NCI-H1930 (cell line): ENCODE measurements at regions not wholly inside any gene's neighbourhood (a gene's known extent, or its start where the extent isn't known, plus 50 kb on each side); places are given as distances from the start of the nearest gene placed in this dataset.
"Not testable (repeated sequence)": the region's sequence is repeated elsewhere in the genome, so short reads cannot be mapped to it uniquely, and the experiment has no call there.

Experiments
- DNase-seq, 2 experiments: peaks; one replicate each; lab custom pipeline; 2025; lab: John Stamatoyannopoulos, UW

DNA sequence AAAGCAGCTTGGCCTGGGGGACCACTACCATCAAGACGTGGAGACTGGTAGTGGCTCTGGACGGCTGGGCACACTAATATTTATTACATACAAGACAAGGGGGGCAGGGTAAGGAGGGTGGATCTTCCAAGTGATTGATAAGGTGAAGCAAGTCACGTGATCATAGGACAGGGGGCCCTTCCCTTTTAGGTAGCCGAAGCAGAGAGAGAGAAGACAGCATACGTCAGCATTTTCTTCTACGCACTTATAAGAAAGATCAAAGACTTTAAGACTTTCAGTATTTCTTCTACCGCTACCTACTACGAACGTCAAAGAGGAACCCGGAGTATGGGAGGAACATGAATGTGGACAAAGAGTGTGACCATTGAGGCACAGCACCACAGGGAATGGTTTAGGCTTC is 307.9 kb downstream of the RPIA start:
- DNase-seq = no peak

DNA sequence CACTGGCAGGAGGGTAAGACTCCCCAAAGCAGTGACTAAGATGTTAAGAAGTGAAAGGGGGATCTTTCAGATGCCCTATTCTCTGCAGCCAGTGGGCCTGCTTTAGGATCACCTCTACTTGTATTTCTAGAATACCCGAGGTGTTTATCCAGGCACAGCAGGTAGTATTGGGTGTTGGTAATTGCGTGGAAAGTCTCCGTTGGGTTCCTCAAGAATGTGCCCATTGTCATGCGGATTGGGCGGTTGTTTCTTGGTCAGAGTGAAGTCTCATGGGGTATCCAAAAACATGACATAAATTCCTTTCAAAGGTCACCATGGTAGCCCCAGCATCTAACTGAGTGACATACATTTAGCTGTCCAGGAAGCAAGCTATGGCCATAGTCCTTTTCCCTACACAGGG is 308.8 kb downstream of the RPIA start:
- DNase-seq = no peak

DNA sequence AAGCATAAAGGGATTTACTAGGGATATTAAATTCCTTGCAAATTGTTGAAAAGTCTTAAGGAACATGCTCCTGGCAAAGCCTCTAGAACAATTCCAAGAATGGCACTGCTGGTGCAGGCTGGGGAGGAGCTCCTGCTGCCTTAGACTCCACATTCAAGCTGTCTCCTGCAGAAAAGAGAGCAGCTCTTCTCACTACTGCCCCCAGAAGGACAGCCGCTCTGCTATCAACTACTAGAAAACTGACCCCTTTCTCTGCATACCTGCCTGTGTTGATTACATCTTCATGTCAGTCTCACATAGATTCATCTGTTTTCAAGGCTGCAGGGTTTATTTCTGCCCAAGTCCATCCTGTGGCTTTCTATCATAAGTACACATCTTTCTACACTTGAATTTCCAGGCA is 312.8 kb downstream of the RPIA start:
- DNase-seq = not testable (repeated sequence)

- DNase-seq = not testable (repeated sequence)
Observed at GRCh38 chr2:89020566-89020965, 329.1 kb downstream of the RPIA start.

DNA sequence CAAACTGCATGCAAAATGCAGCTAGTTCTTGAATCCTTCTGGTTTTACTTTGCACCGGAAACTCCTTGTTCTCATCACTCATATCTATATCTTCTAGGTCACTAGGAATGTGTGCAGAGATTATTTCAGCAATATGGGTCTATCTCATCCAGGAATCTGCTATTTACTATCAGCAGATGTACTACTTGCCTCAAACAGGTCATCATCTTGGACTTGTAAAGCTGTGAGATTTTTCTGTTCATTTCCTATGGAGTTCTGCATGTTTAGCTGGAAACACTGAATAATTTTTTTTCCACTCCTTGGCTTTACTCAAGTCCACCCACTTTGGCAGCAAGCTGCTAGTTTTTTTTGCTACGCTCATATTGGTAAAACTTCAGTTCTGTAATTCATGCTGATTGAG is 334.8 kb downstream of the RPIA start:
- not testable (repeated sequence) for DNase-seq

DNA sequence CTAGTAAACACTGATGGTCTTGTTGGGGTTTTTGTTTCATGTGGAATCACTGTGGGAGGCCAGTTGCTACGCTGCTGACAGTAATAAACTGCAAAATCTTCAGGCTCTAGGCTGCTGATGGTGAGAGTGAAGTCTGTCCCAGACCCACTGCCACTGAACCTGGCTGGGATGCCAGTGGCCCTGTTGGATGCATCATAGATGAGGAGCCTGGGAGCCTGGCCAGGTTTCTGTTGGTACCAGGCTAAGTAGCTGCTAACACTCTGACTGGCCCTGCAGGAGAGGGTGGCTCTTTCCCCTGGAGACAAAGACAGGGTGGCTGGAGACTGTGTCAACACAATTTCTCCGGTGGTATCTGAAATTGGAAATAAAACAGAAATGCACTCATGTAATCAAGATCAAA is 335.6 kb downstream of the RPIA start:
- DNase-seq = not testable (repeated sequence)

GRCh38 chr2:89027536-89027935 is 336.1 kb downstream of the RPIA start:
- not testable (repeated sequence) for DNase-seq

- DNase-seq = not testable (repeated sequence)
Observed at GRCh38 chr2:89029257-89029656, 337.8 kb downstream of the RPIA start.

GRCh38 chr2:89048138-89049066 is 356.9 kb downstream of the RPIA start:
- DNase-seq = peak in 1 of 2 experiments; percentile 54

DNA sequence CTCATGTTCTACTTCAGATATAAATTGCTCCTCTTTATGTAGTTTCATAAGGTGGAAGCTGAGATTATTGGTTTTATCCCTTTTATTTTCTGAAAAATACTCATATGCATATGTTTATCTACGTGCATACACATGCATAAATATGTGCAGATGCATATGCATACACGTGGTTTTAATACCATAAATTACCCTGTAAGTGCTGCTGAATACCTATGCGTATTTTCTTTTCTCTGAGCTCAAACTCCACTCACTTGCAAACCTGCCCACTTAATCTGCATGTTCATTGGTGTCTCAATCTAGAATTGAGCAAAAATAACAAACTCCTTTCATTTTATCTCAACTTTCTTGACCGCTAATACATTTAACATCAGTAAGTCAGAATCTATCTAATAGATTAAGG is 367.1 kb downstream of the RPIA start:
- not testable (repeated sequence) for DNase-seq

GRCh38 chr2:89061174-89061573 is 369.7 kb downstream of the RPIA start:
- DNase-seq = not testable (repeated sequence)

DNA sequence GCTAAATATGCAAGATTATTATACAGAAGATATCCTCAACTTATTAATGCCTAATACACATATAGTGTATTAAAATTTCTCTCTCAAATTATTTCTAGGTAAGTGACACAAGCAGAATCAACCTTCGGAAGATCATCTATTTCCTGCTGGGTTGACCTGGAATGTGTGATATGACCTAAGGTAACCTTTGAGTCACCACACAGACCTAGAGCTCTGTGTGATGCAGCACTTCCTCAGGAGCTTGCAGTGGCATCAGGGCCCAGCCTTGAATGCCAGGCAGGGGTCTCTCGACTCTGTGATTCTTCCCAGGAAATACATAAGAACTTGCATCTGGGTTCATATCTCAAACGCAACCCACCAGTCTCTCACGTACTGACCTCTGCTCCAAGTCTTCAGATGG is 385.3 kb downstream of the RPIA start:
- not testable (repeated sequence) for DNase-seq

DNA sequence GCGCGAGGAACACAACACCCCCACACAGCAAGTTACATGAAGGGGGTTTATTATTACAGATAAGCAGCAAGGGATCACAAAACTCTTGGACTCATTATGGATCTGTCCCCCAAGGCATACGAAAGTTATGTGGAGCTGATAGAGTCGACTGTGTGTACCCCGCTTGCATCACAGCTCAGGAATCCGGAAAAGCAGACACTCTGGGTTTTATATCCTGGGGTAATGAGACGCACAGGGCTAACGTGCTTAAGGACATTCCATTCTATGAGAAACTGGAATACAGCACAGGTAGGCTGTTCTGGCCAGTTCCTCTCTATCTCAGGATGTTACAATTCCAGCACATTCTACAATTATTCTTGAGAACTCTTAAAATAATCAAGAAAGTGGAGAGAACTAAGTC is 401.4 kb downstream of the RPIA start:
- DNase-seq = not testable (repeated sequence)

DNA sequence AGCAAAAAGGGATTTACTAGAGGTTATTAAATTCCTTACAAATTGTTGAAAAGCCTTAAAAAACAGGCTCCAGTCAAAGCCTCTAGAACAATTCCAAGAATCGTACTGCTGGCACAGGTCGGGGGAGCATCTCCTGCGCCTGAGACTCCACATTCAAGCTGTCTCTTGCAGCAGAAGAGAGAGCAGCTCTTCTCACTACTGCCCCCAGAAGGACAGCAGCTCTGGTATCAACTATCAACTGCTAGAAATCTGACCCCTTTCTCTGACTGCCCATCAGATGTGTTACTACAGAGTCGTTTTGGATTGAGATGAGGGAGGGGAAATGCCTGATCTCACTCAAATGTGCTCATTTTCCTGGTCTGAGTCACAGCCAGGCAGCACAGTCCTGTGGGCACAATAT is 403.6 kb downstream of the RPIA start:
- not testable (repeated sequence) for DNase-seq

DNA sequence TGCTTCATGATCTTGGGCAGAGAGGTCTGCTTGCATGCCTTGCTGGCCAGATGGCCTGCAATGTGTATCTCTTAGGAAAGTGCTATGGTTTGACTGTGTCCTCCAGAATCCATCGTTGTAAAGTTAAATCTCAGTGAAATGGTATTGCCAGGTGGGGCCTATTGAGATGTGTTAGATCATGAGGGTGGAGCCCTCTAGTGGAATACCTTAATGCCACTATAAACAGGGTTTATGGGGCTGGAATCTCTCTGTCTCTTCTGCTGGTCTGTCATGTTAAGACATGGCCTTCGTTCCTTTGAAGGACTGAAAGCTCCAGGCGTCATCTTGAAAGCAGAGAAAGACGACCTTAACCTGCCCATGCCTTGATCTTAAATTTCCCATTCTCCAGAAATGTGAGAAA is 411.1 kb downstream of the RPIA start:
- not testable (repeated sequence) for DNase-seq

DNA sequence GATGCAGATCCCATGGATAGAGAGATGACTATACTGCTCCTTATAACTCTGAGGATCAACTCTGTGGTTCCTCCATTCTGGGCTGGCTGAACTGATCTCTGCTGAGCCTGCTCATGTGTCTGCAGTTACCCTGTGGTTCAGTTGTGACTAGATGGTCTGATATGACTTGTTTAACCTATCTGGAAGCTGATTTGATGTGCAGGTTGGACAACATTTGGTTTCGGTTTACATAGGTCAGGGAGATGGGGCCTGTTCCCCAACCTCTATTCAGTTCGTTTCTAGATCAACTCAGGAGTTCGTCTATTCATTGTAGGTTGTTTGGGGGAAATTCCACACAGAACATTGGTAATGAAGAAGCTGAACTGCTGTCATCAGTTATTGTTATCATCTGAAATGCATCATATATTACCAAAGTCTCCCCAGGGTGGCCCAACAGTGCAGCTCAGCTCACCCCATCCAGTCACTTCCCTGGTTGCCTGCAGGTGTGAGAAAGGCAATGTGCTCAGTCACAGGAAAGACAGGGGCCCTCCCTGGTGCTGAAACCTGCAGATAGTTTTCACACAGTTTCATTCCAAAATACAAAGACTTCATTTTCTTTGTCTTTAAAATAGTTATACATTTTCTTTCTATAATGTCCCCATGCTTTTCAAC is 415.0 kb downstream of the RPIA start:
- not testable (repeated sequence) for DNase-seq

- not testable (repeated sequence) for DNase-seq
Observed at GRCh38 chr2:89112434-89112833, 421.0 kb downstream of the RPIA start.

- not testable (repeated sequence) for DNase-seq
Observed at GRCh38 chr2:89113286-89113685, 421.8 kb downstream of the RPIA start.

GRCh38 chr2:89129440-89129839 is 438.0 kb downstream of the RPIA start:
- DNase-seq = not testable (repeated sequence)

DNA sequence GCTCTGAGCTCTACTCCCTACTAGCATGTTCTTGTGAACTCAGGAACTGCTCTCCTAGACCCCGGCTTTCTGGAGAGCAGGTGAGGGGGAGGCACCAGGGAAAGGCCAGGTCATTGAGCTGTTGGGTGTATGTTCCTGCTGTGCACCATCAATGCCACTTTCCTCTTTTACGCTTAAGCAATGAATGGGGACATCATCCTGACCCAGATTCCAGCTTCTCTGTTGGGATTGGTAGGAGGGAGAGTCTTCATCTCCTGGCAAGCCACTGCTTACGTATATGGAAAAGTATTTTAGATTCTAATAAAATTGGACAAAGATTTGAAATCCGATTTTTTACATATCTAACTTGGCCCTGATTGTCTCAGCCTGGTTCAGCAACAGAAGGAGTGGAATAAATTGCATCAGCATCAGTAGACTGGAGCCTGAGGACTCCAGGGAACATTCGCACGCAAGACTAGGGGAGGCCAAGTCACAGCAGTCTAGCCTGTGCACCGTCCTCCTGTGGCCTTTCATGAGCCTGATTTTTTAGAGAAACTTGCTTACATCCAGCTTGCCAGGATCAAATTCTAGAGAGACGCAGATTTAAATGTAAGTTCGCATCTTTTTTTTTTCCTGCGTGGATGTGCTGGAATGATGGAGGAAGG is 439.3 kb downstream of the RPIA start:
- not testable (repeated sequence) for DNase-seq

- not testable (repeated sequence) for DNase-seq
Observed at GRCh38 chr2:89142959-89143358, 451.5 kb downstream of the RPIA start.

- peak in 1 of 2 experiments; percentile 26 for DNase-seq
Observed at GRCh38 chr2:89145342-89145741, 453.9 kb downstream of the RPIA start.

- not testable (repeated sequence) for DNase-seq
Observed at GRCh38 chr2:89148256-89148655, 456.8 kb downstream of the RPIA start.
